Nephron (organoid): ENCODE measurements at regions not wholly inside any gene's neighbourhood (a gene's known extent, or its start where the extent isn't known, plus 50 kb on each side); places are given as distances from the start of the nearest gene placed in this dataset.

Experiments used
- H3K27ac Mint-ChIP-seq, 3 experiments: 2 replicates each; pipeline ENCODE4 v1.8.0; 2020; ENCODE audit warnings: mixed read lengths in 3 of 3, mild to moderate bottlenecking in 2 of 3, moderate library complexity in 1 of 3
- H3K27me3 Mint-ChIP-seq: 2 replicates; pipeline ENCODE4 v1.8.0; 2021; ENCODE audit warnings: low read depth, mild to moderate bottlenecking, moderate library complexity, mixed read lengths
- H3K36me3 Mint-ChIP-seq: 2 replicates; pipeline ENCODE4 v1.8.0; 2020; ENCODE audit warnings: low read depth, mixed read lengths
- H3K4me1 Mint-ChIP-seq: 2 replicates; pipeline ENCODE4 v1.8.0; 2020; ENCODE audit warnings: mixed read lengths
- H3K4me3 Mint-ChIP-seq, 3 experiments: 2 replicates each; pipeline ENCODE4 v1.8.0; 2020; ENCODE audit warnings: mild to moderate bottlenecking in 3 of 3, mixed read lengths in 3 of 3, moderate library complexity in 2 of 3
- H3K9me3 Mint-ChIP-seq: 2 replicates; pipeline ENCODE4 v1.8.0; 2020; ENCODE audit warnings: mixed read lengths
- TF ChIP-seq, protein P1 (sequence below), 3 experiments: fragments of 200-600 bp; sonication (generic); IDR thresholded peaks; one replicate each; pipeline ENCODE4 v1.5.0; 2021; ENCODE audit warnings: antibody characterized with exemption in 3 of 3; ENCODE audit not compliant: unreplicated experiment in 3 of 3

DNA sequence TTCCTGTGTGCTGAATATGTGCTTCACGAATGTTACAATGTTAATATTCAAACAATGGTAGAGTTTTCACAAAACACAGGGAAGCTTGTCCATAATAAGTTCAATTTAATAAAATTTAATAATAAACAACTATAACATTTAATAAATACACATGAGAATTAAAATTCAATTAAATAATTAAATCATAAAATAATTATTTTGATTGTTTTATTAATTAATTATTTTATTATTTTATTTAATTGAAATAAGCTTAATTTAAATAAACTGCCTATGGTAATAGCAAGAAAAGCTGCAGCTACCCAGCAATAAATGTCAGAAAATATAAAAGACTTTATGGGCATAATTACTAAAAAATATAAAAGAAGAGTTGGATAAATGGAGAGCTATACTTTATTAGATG is 149.0 kb upstream of the NFIB start:
- Mint-ChIP-seq H3K27ac (no peak overlapping the region), H3K4me1 (peaks cover 7% of the 10 kb centered on the region), H3K4me3 (no peak overlapping the region), H3K9me3 (peaks cover 3% of the 10 kb centered on the region), H3K27me3 (no peaks in the 10 kb centered on the region), H3K36me3 (no peaks in the 10 kb centered on the region)
- TF ChIP-seq, protein P1, sequence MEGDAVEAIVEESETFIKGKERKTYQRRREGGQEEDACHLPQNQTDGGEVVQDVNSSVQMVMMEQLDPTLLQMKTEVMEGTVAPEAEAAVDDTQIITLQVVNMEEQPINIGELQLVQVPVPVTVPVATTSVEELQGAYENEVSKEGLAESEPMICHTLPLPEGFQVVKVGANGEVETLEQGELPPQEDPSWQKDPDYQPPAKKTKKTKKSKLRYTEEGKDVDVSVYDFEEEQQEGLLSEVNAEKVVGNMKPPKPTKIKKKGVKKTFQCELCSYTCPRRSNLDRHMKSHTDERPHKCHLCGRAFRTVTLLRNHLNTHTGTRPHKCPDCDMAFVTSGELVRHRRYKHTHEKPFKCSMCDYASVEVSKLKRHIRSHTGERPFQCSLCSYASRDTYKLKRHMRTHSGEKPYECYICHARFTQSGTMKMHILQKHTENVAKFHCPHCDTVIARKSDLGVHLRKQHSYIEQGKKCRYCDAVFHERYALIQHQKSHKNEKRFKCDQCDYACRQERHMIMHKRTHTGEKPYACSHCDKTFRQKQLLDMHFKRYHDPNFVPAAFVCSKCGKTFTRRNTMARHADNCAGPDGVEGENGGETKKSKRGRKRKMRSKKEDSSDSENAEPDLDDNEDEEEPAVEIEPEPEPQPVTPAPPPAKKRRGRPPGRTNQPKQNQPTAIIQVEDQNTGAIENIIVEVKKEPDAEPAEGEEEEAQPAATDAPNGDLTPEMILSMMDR (IDR thresholded peaks at IDR 0.05; ENCODE audit: unreplicated experiment in 3 of 3): no peak

DNA sequence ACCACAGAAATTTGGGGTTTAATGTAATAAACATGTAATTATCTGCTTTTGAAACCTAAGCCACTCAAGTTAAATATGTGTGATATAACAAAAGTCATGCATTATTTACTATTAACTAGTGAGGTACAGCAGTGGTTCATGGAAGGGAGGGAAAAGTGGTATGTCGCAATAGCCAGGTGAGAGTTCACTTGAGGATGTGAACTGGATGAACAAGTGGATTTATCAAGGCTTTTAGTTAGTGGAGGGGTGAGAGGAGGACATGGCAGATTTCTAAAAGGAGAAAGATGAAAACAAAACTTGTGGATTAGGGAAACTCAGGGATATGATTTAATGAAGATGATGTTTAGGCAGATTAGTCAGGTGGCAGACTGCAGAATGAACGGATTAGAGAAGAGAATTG is 141.3 kb upstream of the NFIB start:
- no peaks in the 10 kb centered on the region for H3K36me3 Mint-ChIP-seq
- H3K27ac Mint-ChIP-seq: no peak overlapping the region
- no peaks in the 10 kb centered on the region for H3K27me3 Mint-ChIP-seq
- no peaks in the 10 kb centered on the region for H3K4me1 Mint-ChIP-seq
- H3K9me3 Mint-ChIP-seq: no peaks in the 10 kb centered on the region
- TF ChIP-seq, protein P1 (IDR thresholded peaks at IDR 0.05; ENCODE audit: unreplicated experiment in 3 of 3): no peak
- H3K4me3 Mint-ChIP-seq: no peak overlapping the region

DNA sequence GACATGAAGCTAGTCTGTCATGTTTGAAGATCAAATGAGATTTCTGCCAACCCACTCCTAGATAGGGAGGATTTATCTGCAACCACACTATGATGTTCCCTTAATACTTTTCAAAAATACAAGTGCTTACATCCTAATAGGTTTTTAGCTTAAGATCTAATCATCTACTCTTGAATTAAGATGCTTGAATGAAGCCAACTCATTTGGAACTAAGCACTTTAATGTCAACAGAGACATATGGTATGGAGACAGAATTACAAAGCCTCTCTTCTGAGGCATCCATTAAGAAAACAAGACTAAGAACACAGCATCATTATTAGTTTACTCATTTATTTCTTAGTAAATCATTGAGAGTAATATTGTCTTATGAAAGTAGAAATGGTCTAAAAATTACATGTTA is 139.3 kb upstream of the NFIB start:
- H3K27me3 Mint-ChIP-seq: no peaks in the 10 kb centered on the region
- TF ChIP-seq, protein P1 (IDR thresholded peaks at IDR 0.05; ENCODE audit: unreplicated experiment in 3 of 3): no peak
- no peaks in the 10 kb centered on the region for H3K9me3 Mint-ChIP-seq
- no peaks in the 10 kb centered on the region for H3K4me1 Mint-ChIP-seq
- H3K27ac Mint-ChIP-seq: peak overlapping the region in 1 of 3 experiments; percentile 23
- H3K36me3 Mint-ChIP-seq: no peaks in the 10 kb centered on the region
- no peak overlapping the region for H3K4me3 Mint-ChIP-seq

DNA sequence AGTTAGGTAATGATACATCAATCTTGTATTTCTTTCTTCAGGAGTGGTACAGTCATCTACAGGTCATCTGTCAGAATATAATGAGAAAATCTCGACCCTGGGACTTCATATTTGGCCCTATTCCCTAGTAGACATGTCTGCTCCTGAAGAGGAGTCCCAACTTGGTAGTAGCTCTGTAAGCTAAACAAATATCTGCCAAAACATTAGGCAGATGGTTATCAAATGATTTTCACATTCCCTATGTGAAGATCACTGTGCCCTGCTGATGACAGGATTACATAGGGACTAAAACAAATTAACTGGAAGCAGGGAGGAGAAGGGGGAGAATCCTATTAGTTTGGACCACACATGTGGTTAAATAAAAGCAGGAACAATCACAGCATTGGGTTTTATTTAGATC is 138.6 kb upstream of the NFIB start:
- no peaks in the 10 kb centered on the region for H3K4me1 Mint-ChIP-seq
- H3K4me3 Mint-ChIP-seq: no peak overlapping the region
- H3K9me3 Mint-ChIP-seq: no peaks in the 10 kb centered on the region
- H3K27me3 Mint-ChIP-seq: no peaks in the 10 kb centered on the region
- no peaks in the 10 kb centered on the region for H3K36me3 Mint-ChIP-seq
- TF ChIP-seq, protein P1 (IDR thresholded peaks at IDR 0.05; ENCODE audit: unreplicated experiment in 3 of 3): no peak
- no peak overlapping the region for H3K27ac Mint-ChIP-seq

DNA sequence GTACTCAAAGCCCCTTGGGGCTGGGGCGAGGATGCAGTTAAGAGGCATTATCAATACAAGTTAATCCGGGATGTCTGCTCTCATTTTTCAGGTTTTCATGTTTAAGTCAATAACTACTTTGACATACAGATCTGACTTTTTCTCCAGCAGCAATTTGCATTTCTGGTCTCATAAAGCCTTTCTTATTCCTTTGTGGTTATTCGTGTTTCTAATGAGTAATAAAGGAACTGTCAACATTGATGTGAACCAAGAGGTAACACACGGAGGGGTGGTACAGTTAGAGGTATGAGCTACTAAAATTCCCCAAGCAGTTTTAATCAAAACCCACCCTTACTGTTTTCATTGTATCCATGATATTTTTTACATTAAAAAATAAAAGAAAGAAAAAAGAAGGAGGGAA is 138.0 kb upstream of the NFIB start:
- Mint-ChIP-seq H3K27me3 (no peaks in the 10 kb centered on the region), H3K9me3 (no peaks in the 10 kb centered on the region), H3K4me1 (no peaks in the 10 kb centered on the region), H3K4me3 (no peak overlapping the region), H3K27ac (no peak overlapping the region), H3K36me3 (no peaks in the 10 kb centered on the region)
- TF ChIP-seq, protein P1 (IDR thresholded peaks at IDR 0.05; ENCODE audit: unreplicated experiment in 3 of 3): no peak

DNA sequence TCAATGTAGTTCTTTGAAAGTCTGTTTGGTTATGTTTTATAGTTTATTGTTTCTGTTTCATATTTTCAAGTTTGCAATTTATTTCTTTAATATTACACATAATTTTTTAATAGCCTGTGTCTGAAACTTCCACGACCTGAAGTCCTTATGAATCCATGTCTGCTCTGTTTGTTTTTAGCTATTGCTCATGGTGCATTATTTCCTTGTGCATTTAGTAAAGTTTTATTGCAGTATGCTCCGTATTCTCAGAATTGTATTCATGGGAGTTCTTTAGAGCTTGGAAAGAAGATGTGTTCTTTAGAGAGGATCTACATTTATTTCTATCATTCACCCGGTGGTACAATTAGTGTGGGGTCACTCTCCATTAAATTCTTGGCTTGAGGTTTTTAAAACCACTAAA is 133.2 kb upstream of the NFIB start:
- H3K36me3 Mint-ChIP-seq: no peaks in the 10 kb centered on the region
- no peaks in the 10 kb centered on the region for H3K27me3 Mint-ChIP-seq
- H3K9me3 Mint-ChIP-seq: no peaks in the 10 kb centered on the region
- no peak overlapping the region for H3K27ac Mint-ChIP-seq
- TF ChIP-seq, protein P1 (IDR thresholded peaks at IDR 0.05; ENCODE audit: unreplicated experiment in 3 of 3): no peak
- no peak overlapping the region for H3K4me3 Mint-ChIP-seq
- no peaks in the 10 kb centered on the region for H3K4me1 Mint-ChIP-seq
